ENCODE measurements at regions not wholly inside any gene's neighbourhood (a gene's known extent, or its start where the extent isn't known, plus 50 kb on each side); places are given as distances from the start of the nearest gene placed in this dataset.

- no peaks in the 10 kb centered on the region for H3K9me3 ChIP-seq
- no peak for TF ChIP-seq MAX (IDR thresholded peaks at IDR 0.05)
- no peak for TF ChIP-seq CEBPB (IDR thresholded peaks at IDR 0.05)
- TF ChIP-seq NR3C1 (IDR thresholded peaks at IDR 0.05), result no peak
- no peak for TF ChIP-seq MAZ (IDR thresholded peaks at IDR 0.05; ENCODE audit: borderline replicate concordance, low read depth, low read length)
- no peak for TF ChIP-seq PHF8 (IDR thresholded peaks at IDR 0.05; ENCODE audit: borderline replicate concordance, low read depth)
- TF ChIP-seq BHLHE40 (IDR thresholded peaks at IDR 0.05; ENCODE audit: low read depth, low read length), result no peak
- no peak for TF ChIP-seq FOXS1 (CRISPR knock-in tag; IDR thresholded peaks at IDR 0.05)
- no peak for TF ChIP-seq POLR2AphosphoS2 (conservative IDR thresholded peaks at IDR 0.05; ENCODE audit: low read length)
- no peak for TF ChIP-seq NFE2L2 (conservative IDR thresholded peaks at IDR 0.05; ENCODE audit: low read length)
- TF ChIP-seq EHMT2 (IDR thresholded peaks at IDR 0.05; ENCODE audit: low read depth), result no peak
- FAIRE-seq (no peak), ATAC-seq (no peak), DNase-seq (ENCODE audit: low read depth in 1 of 2, low spot score in 1 of 2) (no peak)
- POLR2A ChIA-PET, result no interaction called here
- H3K4me1 ChIP-seq, result no peaks in the 10 kb centered on the region
- H3K4me3 ChIP-seq, result no peak overlapping the region
- no peak overlapping the region for H3K27ac ChIP-seq
- CTCF ChIA-PET, result interaction anchor here (0.7 kb wide), 1 partner anchor 1187 kb away, joined by 3 read pairs; no protein-coding TSS in a partner anchor
- no peak overlapping the region for H3K4me2 ChIP-seq
- WGBS (ENCODE audit: missing lambda C conversion rate), result 2% methylated on average over 3 of the region's 3 CpGs
These were observed 1315.1 kb upstream of the PCDH7 start for GRCh38 chr4:29405116-29405515.

GRCh38 chr4:29415771-29416170 is 1304.4 kb upstream of the PCDH7 start:
- Histone ChIP-seq H3K4me3 (no peak overlapping the region), H3K4me1 (no peaks in the 10 kb centered on the region), H3K9me3 (no peaks in the 10 kb centered on the region), H3K4me2 (no peak overlapping the region), H3K27ac (no peak overlapping the region)
- 50% methylated on average over 3 of the region's 3 CpGs for WGBS (ENCODE audit: missing lambda C conversion rate)
- FAIRE-seq (no peak), DNase-seq (ENCODE audit: low read depth in 1 of 2, low spot score in 1 of 2) (no peak), ATAC-seq (no peak)
- TF ChIP-seq USF2 (IDR thresholded peaks at IDR 0.05) (no peak), BCL3 (IDR thresholded peaks at IDR 0.05) (no peak), FOSL2 (IDR thresholded peaks at IDR 0.05) (no peak), FOSL2 (CRISPR knock-in tag; IDR thresholded peaks at IDR 0.05) (no peak)
- ChIA-PET POLR2A (no interaction called here), CTCF (no interaction called here)

GRCh38 chr4:29423836-29424721 is 1296.1 kb upstream of the PCDH7 start:
- POLR2A ChIA-PET, result no interaction called here
- Histone ChIP-seq H3K4me2 (peak overlapping the region; percentile 50), H3K9me3 (no peaks in the 10 kb centered on the region), H3K4me1 (no peaks in the 10 kb centered on the region), H3K4me3 (no peak overlapping the region), H3K27ac (peak overlapping the region in 1 of 2 experiments; percentile 47; a peak in 1 of 6 replicates)
- ATAC-seq (peak; percentile 91 to 94), FAIRE-seq (no peak), DNase-seq (ENCODE audit: low read depth in 1 of 2, low spot score in 1 of 2) (peak; percentile 0 to 42)
- 3% methylated on average over 7 of the region's 7 CpGs for WGBS (ENCODE audit: missing lambda C conversion rate)
- CTCF ChIA-PET, result no interaction called here
- TF ChIP-seq ZNF302 (CRISPR knock-in tag; IDR thresholded peaks at IDR 0.05) (no peak), ZFP36 (IDR thresholded peaks at IDR 0.05; ENCODE audit: borderline replicate concordance, partially characterized antibody) (no peak), MYC (IDR thresholded peaks at IDR 0.05; ENCODE audit: borderline replicate concordance, low read length) (no peak), SREBF2 (IDR thresholded peaks at IDR 0.05) (no peak), NR3C1 (IDR thresholded peaks at IDR 0.05) (no peak), FOSL2 (IDR thresholded peaks at IDR 0.05) (no peak), FOSL2 (CRISPR knock-in tag; IDR thresholded peaks at IDR 0.05) (peak; percentile 41), JUNB (IDR thresholded peaks at IDR 0.05) (0 out of 2 replicates have a peak, but pooled peaks have one; percentile 19), CEBPB (IDR thresholded peaks at IDR 0.05) (no peak), MAFK (IDR thresholded peaks at IDR 0.05; ENCODE audit: partially characterized antibody) (peak; percentile 5), JUN (IDR thresholded peaks at IDR 0.05) (no peak), POLR2AphosphoS2 (conservative IDR thresholded peaks at IDR 0.05; ENCODE audit: low read length) (no peak), NFE2L2 (conservative IDR thresholded peaks at IDR 0.05; ENCODE audit: low read length) (no peak), HEYL (CRISPR knock-in tag; IDR thresholded peaks at IDR 0.05) (no peak), ESRRA (IDR thresholded peaks at IDR 0.05; ENCODE audit: borderline replicate concordance, low read length) (no peak), CHD2 (IDR thresholded peaks at IDR 0.05; ENCODE audit: low read length, partially characterized antibody) (no peak)
